IMR-90 (cell line): ENCODE measurements at regions not wholly inside any gene's neighbourhood (a gene's known extent, or its start where the extent isn't known, plus 50 kb on each side); places are given as distances from the start of the nearest gene placed in this dataset.

Source experiments
- ATAC-seq: fragments of 200-7000 bp; cut with Tn5 transposase; 2 replicates; pipeline ENCODE4 v1.9.1; 2020; ENCODE audit warnings: low read depth, mild to moderate bottlenecking, moderate library complexity
- BruUV-seq: library from RNA; stranded (reverse); fragments of 400-500 nt; replicated peaks from 2 replicates; lab custom pipeline; 2021; lab: Mats Ljungman, UMichigan
- CTCF ChIA-PET: fragments of 300-600 bp; formaldehyde crosslinking; extraction: SDS; loops from one replicate; lab custom pipeline; 2021; ENCODE audit warnings: antibody characterized with exemption; lab: Yijun Ruan, JAX
- POLR2A ChIA-PET: fragments of 300-600 bp; sonication (Branson Sonifier 250); formaldehyde crosslinking; loops from one replicate; lab custom pipeline; 2022; ENCODE audit warnings: antibody characterized with exemption; ENCODE audit not compliant: unreplicated experiment; lab: Charles Lee
- DNase-seq: peaks from one replicate; pipeline ENCODE4 v3.0.0; 2013
- H2AFZ ChIP-seq: replicated peaks from 2 replicates; pipeline ENCODE3; 2013; ENCODE audit warnings: low read length, mild to moderate bottlenecking; ENCODE audit not compliant: poor library complexity
- H2AK5ac ChIP-seq: 2 replicates; pipeline ENCODE4 v1.6.1; 2013; ENCODE audit warnings: low read depth, low read length, inconsistent platforms
- H2AK9ac ChIP-seq: replicated peaks from 2 replicates; pipeline ENCODE3; 2013; ENCODE audit warnings: mild to moderate bottlenecking, low read depth, low read length, moderate library complexity; ENCODE audit not compliant: poor library complexity
- H2BK120ac ChIP-seq: 2 replicates; pipeline ENCODE4 v1.6.1; 2013; ENCODE audit warnings: low read depth, low read length, inconsistent platforms
- H2BK15ac ChIP-seq: 3 replicates; pipeline ENCODE4 v1.6.1; 2013; ENCODE audit warnings: low read depth, low read length, inconsistent platforms
- H2BK20ac ChIP-seq: 2 replicates; pipeline ENCODE4 v1.6.1; 2013; ENCODE audit warnings: low read depth, mild to moderate bottlenecking, inconsistent platforms, low read length, moderate library complexity
- H2BK5ac ChIP-seq: 2 replicates; pipeline ENCODE4 v1.6.1; 2013; ENCODE audit warnings: mild to moderate bottlenecking, low read depth, low read length, inconsistent platforms; ENCODE audit not compliant: poor library complexity, severe bottlenecking
- H3K14ac ChIP-seq: replicated peaks from 2 replicates; pipeline ENCODE4 v1.6.1; 2013; ENCODE audit warnings: low read depth, low read length, inconsistent platforms
- H3K18ac ChIP-seq: 2 replicates; pipeline ENCODE4 v1.6.1; 2013; ENCODE audit warnings: low read depth, low read length, control low read depth
- H3K23ac ChIP-seq: 2 replicates; pipeline ENCODE4 v1.6.1; 2013; ENCODE audit warnings: low read depth, low read length, inconsistent platforms
- H3K27ac ChIP-seq: 2 replicates; pipeline ENCODE4 v1.5.1; 2013; ENCODE audit warnings: mild to moderate bottlenecking, control low read depth, low read length; ENCODE audit not compliant: insufficient read depth
- H3K27me3 ChIP-seq: 2 replicates; pipeline ENCODE4 v1.6.1; 2013; ENCODE audit warnings: low read length; ENCODE audit not compliant: control insufficient read depth, insufficient read depth
- H3K36me3 ChIP-seq: 2 replicates; pipeline ENCODE4 v1.6.1; 2013; ENCODE audit warnings: low read length, mixed read lengths; ENCODE audit not compliant: control insufficient read depth, insufficient read depth
- H3K4ac ChIP-seq: 2 replicates; pipeline ENCODE4 v1.6.1; 2013; ENCODE audit warnings: low read depth, low read length, inconsistent platforms
- H3K4me1 ChIP-seq: 2 replicates; pipeline ENCODE4 v1.6.1; 2013; ENCODE audit warnings: low read length, mixed read lengths; ENCODE audit not compliant: control insufficient read depth, insufficient read depth
- H3K4me2 ChIP-seq: 2 replicates; pipeline ENCODE4 v1.6.1; 2013; ENCODE audit warnings: low read depth, mild to moderate bottlenecking, control low read depth, low read length, moderate library complexity
- H3K4me3 ChIP-seq: 2 replicates; pipeline ENCODE4 v1.5.1; 2013; ENCODE audit warnings: low read depth, mild to moderate bottlenecking, control low read depth, low read length, moderate library complexity; ENCODE audit not compliant: insufficient read depth
- H3K56ac ChIP-seq: 2 replicates; pipeline ENCODE4 v1.6.1; 2013; ENCODE audit warnings: low read length, inconsistent platforms; ENCODE audit not compliant: insufficient read depth; ENCODE audit errors: extremely low read depth
- H3K79me1 ChIP-seq, 2 experiments: 2 replicates each; pipeline ENCODE4 v1.6.1; 2013; ENCODE audit warnings: low read length in 2 of 2, inconsistent platforms in 1 of 2, low read depth in 1 of 2
- H3K9ac ChIP-seq: 2 replicates; pipeline ENCODE4 v1.6.1; 2013; ENCODE audit warnings: low read depth, low read length, control low read depth
- H3K9me1 ChIP-seq: 2 replicates; pipeline ENCODE4 v1.6.1; 2013; ENCODE audit warnings: low read length, inconsistent platforms; ENCODE audit not compliant: insufficient read depth
- H3K9me3 ChIP-seq: 2 replicates; pipeline ENCODE4 v1.6.1; 2013; ENCODE audit warnings: low read length; ENCODE audit not compliant: control insufficient read depth, insufficient read depth
- H4K20me1 ChIP-seq: 2 replicates; pipeline ENCODE4 v1.6.1; 2013; ENCODE audit warnings: low read length, inconsistent platforms; ENCODE audit not compliant: insufficient read depth
- H4K5ac ChIP-seq: 2 replicates; pipeline ENCODE4 v1.6.1; 2013; ENCODE audit warnings: mild to moderate bottlenecking, low read depth, low read length, control low read depth
- H4K8ac ChIP-seq, 2 experiments: 2 replicates each; pipeline ENCODE4 v1.6.1; 2013; ENCODE audit warnings: low read depth in 2 of 2, low read length in 2 of 2, control low read depth in 1 of 2, inconsistent platforms in 1 of 2
- H4K91ac ChIP-seq: 2 replicates; pipeline ENCODE4 v1.6.1; 2013; ENCODE audit warnings: low read depth, low read length, inconsistent platforms; ENCODE audit not compliant: insufficient read depth
- CHD1 ChIP-seq: IDR thresholded peaks from 2 replicates; pipeline ENCODE4 v1.6.1; 2012; ENCODE audit warnings: low read depth, low read length, improper control_type of control experiment
- WGBS, 2 experiments: methylation state at CpG; one replicate each; pipeline versions ENCODE4 v1.1.5 to v1.1.7; 2013; ENCODE audit warnings: missing lambda C conversion rate in 2 of 2; ENCODE audit not compliant: insufficient read length in 1 of 2; ENCODE audit errors: extremely low coverage in 2 of 2; 5-methylcytosine and 5-hydroxymethylcytosine counted together
- dilution Hi-C: fragments of 300-500 bp; cut with HindIII; formaldehyde crosslinking; loops from one replicate; pipeline ENCODE4 v1.14.3; 2018; ENCODE audit warnings: low sequenced_read_pairs; ENCODE audit not compliant: unreplicated experiment
- in situ Hi-C: fragments of 300-500 bp; cut with MboI; formaldehyde crosslinking; loops from 3 replicates; pipeline ENCODE4 v1.14.3; 2019; ENCODE audit warnings: low sequenced_read_pairs, inconsistent platforms, mixed read lengths
- intact Hi-C: fragments of 100-400 bp; cut with micrococcal nuclease; formaldehyde crosslinking; loops from 2 replicates; pipeline ENCODE4 v1.10.0; 2022

DNA sequence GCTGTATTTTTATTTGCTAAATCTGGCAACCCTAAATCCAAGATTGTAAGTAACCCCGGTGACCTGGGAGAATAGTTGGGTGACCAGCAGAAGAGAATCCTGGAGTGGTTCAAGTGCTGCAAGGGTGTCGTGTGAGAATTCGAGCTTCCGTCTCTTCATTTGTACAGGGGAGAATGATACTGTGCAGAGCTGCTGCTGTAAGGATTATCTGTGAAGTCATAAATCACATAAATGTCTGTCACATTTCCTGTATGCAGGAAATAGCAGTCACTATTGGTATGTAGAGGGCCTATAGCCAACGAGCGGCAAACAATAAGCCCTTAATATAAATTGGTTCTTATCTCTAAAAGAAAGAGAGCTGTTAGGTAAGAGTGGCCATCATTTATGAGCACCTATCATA is 90.7 kb downstream of the ATP1A1 start:
- Histone ChIP-seq H3K9ac (no peak overlapping the region), H2BK5ac (no peak overlapping the region), H3K4ac (no peak overlapping the region), H3K27me3 (peaks cover 19% of the 10 kb centered on the region), H4K5ac (no peak overlapping the region), H2AFZ (no peak overlapping the region), H3K14ac (no peak overlapping the region), H3K23ac (no peak overlapping the region), H3K4me2 (no peak overlapping the region), H3K4me1 (no peaks in the 10 kb centered on the region), H2AK5ac (no peak overlapping the region), H3K27ac (no peak overlapping the region), H3K9me1 (no peaks in the 10 kb centered on the region), H3K9me3 (no peaks in the 10 kb centered on the region), H2BK20ac (no peak overlapping the region), H4K8ac (no peak overlapping the region), H3K56ac (no peak overlapping the region), H3K18ac (no peak overlapping the region), H4K20me1 (no peaks in the 10 kb centered on the region), H4K91ac (no peak overlapping the region), H2BK15ac (no peak overlapping the region), H2BK120ac (no peak overlapping the region), H3K36me3 (no peaks in the 10 kb centered on the region), H2AK9ac (no peak overlapping the region), H3K4me3 (no peak overlapping the region), H3K79me1 (no peaks in the 10 kb centered on the region)
- no peak for TF ChIP-seq CHD1
- in situ Hi-C loops (no loop called here), dilution Hi-C loops (no loop called here), intact Hi-C loops (no loop called here)
- ATAC-seq, result no peak
- CTCF ChIA-PET, result no interaction called here
- no CpG with 5 or more reads among the region's 6 CpGs for WGBS, 2 experiments
- POLR2A ChIA-PET, result no interaction called here
- DNase-seq, result no peak
- no TSS peak for BruUV-seq
